ENCODE measurements at regions not wholly inside any gene's neighbourhood (a gene's known extent, or its start where the extent isn't known, plus 50 kb on each side); places are given as distances from the start of the nearest gene placed in this dataset.

GRCh38 chr6:40914005-40914404 lies 125.0 kb downstream of the UNC5CL start (continued):
- TF ChIP-seq TBX2 (CRISPR knock-in tag; IDR thresholded peaks at IDR 0.05; ENCODE audit: borderline replicate concordance) (peak; percentile 76; the same call in 1 of the 2 replicates), HOXA3 (CRISPR knock-in tag; IDR thresholded peaks at IDR 0.05) (peak; percentile 31; the same call in 1 of the 2 replicates), BRCA1 (CRISPR knock-in tag; IDR thresholded peaks at IDR 0.05) (no peak), ZNF720 (CRISPR knock-in tag; IDR thresholded peaks at IDR 0.05) (no peak), ZNF569 (CRISPR knock-in tag; IDR thresholded peaks at IDR 0.05; ENCODE audit: borderline replicate concordance) (no peak), TARDBP (CRISPR knock-in tag; IDR thresholded peaks at IDR 0.05) (peak; percentile 14; the same call in 1 of the 2 replicates), PHF21A (CRISPR knock-in tag; IDR thresholded peaks at IDR 0.05) (0 out of 2 replicates have a peak, but pooled peaks have one; percentile 28), MIER2 (CRISPR knock-in tag; IDR thresholded peaks at IDR 0.05) (no peak), SOX6 (IDR thresholded peaks at IDR 0.05) (no peak), SOX6 (CRISPR knock-in tag; IDR thresholded peaks at IDR 0.05) (peak; percentile 51; the same call in 1 of the 2 replicates), ZNF460 (CRISPR knock-in tag; IDR thresholded peaks at IDR 0.05; ENCODE audit: borderline replicate concordance) (peak; percentile 81; the same call in 1 of the 2 replicates), HNF1B (CRISPR knock-in tag; IDR thresholded peaks at IDR 0.05) (peak; percentile 65), FOXO1 (CRISPR knock-in tag; IDR thresholded peaks at IDR 0.05) (peak; percentile 31; the same call in 1 of the 2 replicates), RNF2 (conservative IDR thresholded peaks at IDR 0.05; ENCODE audit: low read depth) (no peak), DPF2 (CRISPR knock-in tag; IDR thresholded peaks at IDR 0.05; ENCODE audit: borderline replicate concordance, low read depth) (0 out of 2 replicates have a peak, but pooled peaks have one; percentile 51), ZBTB42 (CRISPR knock-in tag; IDR thresholded peaks at IDR 0.05) (no peak), MED1 (CRISPR knock-in tag; IDR thresholded peaks at IDR 0.05) (0 out of 2 replicates have a peak, but pooled peaks have one; percentile 36)
- TF ChIP-seq, protein P1, sequence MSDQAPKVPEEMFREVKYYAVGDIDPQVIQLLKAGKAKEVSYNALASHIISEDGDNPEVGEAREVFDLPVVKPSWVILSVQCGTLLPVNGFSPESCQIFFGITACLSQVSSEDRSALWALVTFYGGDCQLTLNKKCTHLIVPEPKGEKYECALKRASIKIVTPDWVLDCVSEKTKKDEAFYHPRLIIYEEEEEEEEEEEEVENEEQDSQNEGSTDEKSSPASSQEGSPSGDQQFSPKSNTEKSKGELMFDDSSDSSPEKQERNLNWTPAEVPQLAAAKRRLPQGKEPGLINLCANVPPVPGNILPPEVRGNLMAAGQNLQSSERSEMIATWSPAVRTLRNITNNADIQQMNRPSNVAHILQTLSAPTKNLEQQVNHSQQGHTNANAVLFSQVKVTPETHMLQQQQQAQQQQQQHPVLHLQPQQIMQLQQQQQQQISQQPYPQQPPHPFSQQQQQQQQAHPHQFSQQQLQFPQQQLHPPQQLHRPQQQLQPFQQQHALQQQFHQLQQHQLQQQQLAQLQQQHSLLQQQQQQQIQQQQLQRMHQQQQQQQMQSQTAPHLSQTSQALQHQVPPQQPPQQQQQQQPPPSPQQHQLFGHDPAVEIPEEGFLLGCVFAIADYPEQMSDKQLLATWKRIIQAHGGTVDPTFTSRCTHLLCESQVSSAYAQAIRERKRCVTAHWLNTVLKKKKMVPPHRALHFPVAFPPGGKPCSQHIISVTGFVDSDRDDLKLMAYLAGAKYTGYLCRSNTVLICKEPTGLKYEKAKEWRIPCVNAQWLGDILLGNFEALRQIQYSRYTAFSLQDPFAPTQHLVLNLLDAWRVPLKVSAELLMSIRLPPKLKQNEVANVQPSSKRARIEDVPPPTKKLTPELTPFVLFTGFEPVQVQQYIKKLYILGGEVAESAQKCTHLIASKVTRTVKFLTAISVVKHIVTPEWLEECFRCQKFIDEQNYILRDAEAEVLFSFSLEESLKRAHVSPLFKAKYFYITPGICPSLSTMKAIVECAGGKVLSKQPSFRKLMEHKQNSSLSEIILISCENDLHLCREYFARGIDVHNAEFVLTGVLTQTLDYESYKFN (CRISPR knock-in tag; conservative IDR thresholded peaks at IDR 0.05): peak; percentile 59; the same call in 1 of the 2 replicates
- TF ChIP-seq, protein P2, sequence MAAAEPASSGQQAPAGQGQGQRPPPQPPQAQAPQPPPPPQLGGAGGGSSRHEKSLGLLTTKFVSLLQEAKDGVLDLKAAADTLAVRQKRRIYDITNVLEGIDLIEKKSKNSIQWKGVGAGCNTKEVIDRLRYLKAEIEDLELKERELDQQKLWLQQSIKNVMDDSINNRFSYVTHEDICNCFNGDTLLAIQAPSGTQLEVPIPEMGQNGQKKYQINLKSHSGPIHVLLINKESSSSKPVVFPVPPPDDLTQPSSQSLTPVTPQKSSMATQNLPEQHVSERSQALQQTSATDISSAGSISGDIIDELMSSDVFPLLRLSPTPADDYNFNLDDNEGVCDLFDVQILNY (CRISPR knock-in tag; conservative IDR thresholded peaks at IDR 0.05): no peak
